Amniotic epithelial cell (primary cell): ENCODE measurements at regions not wholly inside any gene's neighbourhood (a gene's known extent, or its start where the extent isn't known, plus 50 kb on each side); places are given as distances from the start of the nearest gene placed in this dataset.

Source experiments
- DNase-seq: peaks from one replicate; pipeline ENCODE4 v3.0.0-alpha.2; 2010; ENCODE audit warnings: low read depth

DNA sequence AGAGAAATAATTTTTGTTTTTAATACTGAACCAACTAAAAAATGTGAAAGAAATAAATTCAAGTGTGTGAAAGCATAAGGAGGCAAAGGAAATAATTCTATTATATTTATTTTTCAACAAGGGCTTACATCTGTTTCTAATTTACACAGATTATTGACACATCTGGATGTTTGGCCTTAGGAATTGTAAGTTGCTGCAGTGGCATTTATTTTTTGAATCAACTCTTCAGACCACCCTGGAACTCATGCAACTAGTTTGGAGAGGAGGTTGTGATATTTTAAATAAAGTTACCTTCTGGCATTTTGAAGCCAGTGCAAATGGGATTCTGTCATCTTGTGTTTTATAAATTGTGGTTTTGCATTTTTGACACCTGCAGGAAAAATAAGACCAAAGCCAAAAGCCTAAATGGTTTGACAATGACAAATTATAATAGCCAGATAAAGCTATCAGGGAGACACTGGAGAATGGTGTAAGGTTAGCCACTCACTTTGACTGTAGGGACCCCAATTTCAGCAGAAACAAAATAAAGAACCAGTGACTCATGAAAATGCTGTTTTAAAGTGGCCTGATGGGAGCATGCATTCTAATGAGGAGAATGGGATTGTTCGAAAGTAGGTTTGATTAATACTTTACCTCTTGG is 192.9 kb downstream of the KLF5 start:
- DNase-seq: no peak

DNA sequence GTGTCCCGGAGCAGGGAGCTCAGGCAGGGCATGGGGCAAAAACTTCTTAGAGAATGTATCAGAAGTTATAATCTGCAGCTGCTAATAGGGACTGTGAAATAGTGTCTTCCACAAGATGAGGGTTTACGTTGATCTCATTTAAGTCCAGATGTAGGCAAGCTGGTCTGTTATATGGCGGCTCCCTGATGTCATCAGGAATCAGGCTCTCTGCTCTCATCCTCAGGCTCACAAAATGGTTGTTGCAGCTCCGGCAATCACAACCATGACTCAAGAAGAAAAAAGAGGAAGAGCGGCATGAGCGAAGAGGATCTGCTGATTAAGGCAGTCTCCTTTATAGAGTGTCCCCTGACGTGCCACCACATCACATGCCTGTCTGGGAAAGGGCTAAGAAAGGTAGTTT is 191.3 kb downstream of the KLF5 start:
- no peak for DNase-seq

DNA sequence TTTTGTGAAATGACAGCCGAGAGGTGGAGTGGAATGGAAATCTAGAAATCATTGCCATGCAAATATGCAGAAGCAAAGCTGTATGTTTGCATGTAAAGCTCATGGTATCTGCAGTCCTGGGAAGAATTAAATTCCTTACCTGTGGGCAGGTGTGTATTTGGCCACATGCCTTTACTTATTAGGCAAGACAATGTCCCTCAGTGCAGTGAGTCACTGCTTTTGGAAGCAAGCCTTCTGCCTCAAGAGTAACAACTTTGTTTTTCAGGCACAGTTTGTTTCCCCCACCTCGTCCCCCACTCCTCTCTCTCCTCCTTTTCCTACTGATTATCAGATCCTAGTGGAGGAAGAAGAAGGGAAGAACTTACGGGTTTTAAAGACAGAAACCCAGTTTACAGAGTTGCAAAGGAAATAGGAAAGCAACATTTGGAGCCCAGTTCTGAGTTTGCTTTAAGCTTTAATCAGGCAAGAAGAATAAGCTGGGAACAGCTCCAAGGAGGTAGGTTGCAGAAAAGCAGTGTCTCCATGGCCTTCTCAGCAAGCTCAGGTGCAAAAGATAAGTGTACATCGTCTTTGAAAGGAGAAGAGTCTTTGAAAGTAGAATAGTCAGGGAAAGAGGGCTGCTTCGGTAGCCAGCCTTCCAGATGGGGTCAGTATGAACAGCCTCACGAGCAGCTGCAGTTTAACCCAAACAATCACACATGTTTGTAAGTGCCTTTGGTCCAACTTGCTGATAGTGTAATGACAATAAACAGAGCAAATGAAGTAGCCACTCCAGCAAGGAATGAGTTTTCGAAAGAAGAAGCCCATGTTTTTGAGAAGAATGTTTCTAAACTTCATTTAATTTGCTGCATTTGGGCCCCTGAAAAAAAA is 190.1 kb downstream of the KLF5 start:
- peak; percentile 8 for DNase-seq

DNA sequence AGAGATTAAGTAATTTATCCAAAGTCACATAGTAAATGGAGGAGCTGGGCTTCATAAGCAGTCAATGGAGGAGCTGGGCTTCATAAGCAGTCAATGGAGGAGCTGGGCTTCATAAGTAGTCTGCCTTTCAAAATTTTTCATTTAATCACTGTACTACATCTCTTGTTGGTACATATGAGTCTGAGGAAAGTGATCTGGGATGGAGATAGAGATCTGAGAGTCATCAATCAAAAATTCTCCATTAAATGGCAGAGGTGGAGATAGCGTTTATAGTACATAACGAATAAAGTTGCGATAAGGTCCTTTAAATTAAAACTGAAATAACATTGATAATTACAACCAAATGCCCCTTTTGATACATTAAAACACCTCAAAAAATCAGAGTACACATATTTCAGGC is 189.3 kb downstream of the KLF5 start:
- no peak for DNase-seq

DNA sequence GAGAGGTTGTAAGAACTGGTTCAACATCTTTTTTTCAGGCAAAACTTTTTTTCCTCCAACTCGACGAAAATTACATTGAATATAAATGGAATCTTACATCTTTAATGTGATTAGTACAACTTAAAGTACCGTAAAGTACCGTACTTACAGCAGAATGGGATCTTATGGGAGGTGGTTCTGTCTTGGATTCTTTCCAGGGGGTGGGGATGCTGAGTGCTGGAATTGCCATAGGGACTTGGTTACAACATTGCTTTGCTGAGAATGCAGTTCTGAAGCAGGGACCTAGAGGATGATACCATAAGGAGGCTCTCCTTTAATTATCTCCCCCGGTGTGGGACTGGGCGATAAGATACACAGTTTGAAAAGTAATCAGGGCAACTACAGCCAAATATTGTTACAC is 186.4 kb downstream of the KLF5 start:
- no peak for DNase-seq

DNA sequence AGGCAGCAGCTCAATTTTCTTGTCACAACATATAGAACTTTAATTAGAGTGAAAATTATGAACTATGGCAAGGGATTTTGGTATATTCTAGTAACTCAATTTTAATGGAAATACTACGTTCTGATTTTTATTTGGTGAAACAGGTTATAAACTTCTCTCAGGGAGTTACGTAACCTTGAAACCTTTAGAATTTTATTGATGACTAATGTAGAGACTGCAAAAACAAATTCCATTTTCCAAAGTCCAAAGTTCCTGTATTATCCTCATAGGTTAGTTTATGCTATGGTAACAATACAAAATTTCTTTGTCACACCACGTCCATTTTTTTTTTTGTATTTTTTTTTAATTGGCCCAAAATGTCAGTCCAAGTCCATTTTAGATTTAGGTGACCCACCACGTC is 185.7 kb downstream of the KLF5 start:
- DNase-seq: no peak

DNA sequence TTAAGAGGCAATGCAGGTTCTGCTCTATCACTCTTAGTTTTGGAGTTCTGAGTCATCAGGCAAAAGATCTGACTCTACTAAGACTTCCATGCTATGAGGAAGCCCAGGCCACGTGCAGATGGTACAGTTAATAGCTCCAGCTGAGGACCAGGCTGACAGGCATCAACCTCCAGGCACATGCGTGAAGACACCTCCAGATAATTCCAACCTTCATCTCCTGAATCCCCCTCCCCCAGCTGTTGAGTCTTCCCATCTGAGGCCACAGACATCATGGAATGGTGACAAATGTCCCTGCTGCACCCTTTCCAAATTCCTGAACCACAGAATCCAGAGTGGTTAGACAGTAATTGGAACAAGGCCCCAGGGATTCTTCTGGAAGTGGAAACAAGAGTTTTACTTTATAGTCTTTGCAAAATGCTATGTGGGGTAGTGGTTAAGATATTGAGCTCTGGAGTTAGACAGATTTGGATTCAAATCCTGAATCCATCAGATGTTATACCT is 183.8 kb downstream of the KLF5 start:
- DNase-seq: no peak

DNA sequence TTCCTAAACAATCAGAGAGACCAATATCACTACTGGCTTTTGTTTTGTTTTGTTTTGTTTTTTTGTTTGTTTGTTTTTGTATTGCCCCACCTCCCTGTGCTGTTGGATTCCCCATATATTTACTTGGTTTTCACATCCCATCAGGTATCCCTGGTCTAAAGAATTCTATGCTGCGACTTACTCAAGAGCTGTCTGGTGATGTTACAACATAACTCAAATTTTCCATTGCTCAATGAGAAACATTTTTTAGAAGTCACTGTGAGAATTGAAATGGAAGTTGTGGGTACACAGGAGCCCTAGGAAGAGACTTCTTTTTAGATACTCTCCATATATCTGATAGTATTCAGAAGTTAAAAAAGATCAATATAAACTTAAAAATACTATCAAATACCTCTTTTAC is 181.4 kb downstream of the KLF5 start:
- DNase-seq: no peak

DNA sequence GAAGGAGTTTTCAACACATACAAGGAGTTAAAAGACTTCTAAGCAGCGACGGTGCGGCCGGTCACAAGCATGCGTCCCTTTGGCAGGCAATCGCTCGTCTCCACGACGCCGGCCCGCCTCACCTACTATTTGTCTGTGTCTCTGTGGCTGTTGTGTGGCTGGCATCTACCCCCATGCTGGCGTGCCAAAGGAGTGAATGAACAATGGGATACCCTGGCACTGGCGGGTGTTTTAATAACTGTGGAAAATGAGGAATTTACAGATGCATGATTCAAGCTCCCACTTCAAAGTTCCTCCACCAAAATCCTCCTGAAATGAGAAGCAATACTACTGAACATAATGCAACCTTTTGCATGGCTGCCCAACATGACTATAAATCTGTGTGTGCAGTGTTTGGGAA is 176.6 kb downstream of the KLF5 start:
- DNase-seq: no peak

DNA sequence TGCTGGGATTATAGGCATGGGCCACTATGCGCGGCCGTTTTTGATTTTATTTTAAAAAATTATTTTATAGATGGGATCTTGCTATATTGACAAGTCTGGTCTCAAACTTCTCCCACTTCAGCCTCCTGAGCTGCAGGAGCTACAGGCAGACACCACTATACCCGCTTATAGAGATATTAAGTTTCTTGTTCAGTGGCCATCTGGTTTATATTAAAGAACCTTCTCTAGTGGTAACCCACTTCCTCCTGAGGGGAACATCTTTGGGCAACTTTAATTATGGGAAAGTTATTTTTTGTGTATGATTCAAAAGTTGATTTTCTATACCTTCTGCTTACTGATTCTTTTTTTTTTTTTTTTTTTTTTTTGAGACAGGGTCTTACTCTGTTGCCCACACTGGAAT is 172.7 kb downstream of the KLF5 start:
- no peak for DNase-seq

DNA sequence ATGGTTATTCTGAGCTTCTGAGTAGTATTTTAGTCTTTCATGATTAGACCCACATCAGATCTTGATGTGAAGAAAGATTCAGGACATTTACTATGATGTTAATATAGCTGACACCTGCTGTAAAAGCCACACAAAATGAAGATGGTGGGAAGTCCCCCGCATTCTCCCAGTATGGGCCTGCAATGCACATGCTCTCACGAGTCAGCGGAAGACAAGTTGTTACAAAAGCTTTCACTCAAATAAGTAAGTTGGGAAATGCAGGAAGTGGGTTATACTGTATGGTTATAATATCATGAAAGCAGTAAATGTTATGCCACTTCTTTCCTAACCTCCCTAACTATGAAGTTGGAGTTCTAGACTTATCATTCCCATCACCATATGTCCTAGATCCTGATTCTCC is 171.9 kb downstream of the KLF5 start:
- DNase-seq: peak; percentile 60

DNA sequence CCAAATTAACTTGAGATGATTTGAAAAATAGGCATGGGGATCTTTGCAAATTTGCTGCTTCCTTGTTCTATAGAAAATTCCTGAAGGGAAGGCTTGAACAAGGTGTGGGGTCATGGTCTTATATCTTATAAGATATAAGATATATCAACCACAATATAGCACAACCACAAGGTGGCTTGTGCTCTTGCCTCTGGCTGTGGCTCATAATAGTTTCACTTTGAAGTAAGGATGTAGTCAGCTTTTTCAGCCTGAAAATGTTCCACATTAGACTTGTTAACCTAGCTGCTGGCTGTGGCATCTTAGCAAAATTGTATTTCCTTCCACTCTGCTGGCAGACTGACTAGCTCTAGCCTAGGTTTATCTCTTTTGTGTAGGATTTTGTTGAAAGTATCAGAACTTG is 169.7 kb downstream of the KLF5 start:
- peak; percentile 14 for DNase-seq

DNA sequence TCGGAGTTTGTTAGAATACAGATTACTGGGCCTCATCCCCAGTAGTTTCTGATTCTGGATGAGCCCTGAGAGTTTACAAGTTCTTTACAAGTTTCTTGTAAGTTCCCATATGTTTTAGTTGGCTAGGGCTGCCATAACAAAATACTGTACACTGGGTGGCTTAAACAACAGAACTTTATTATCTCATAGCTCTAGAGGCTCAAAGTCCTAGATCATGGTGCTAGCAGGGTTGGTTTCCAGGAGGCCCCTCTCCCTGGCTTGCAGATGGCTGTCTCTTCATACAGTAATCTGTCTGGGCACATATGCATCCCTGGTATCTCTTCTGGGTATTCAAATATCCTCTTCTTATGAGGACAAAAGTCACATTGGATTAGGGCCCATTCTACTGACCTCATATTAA is 167.2 kb downstream of the KLF5 start:
- no peak for DNase-seq

DNA sequence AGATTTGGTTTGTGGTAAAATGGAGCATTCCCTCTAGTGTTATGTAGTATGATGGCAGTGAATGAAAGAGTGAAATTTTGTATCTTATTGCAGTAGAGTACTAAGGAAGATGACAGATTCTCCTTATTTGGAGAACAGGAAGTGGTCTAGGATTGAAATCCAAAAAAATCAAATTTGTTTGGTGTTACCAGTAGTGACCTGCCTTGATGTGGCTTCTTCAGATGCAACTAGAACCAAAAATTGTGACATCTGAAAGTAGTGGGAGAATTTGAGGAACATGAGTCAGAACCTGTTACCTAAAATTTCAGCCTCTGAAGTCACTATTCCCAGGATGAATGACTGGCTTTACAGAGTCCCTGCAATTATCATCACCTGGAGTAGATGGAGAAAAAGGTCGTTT is 165.9 kb downstream of the KLF5 start:
- peak; percentile 10 for DNase-seq

DNA sequence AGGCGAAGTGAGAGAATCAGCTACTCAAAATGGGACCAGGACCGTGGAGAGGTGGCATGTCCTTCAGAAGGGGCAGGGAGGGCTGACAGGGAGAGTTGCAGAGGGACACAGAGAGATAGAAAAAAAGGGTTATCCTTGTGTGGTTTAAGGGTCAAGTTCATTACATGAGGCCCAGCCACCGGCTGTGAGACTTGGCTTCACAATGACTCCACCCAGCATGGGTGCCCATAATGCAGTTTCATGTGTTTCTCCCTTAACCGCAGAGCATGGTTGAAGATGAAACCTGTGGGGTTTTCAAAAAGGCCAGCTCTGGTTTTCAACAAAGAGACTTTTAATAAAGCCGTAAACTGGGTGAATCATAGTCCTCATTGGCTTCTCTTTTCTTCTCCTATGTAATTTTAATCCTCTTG is 164.6 kb downstream of the KLF5 start:
- DNase-seq: peak; percentile 58

DNA sequence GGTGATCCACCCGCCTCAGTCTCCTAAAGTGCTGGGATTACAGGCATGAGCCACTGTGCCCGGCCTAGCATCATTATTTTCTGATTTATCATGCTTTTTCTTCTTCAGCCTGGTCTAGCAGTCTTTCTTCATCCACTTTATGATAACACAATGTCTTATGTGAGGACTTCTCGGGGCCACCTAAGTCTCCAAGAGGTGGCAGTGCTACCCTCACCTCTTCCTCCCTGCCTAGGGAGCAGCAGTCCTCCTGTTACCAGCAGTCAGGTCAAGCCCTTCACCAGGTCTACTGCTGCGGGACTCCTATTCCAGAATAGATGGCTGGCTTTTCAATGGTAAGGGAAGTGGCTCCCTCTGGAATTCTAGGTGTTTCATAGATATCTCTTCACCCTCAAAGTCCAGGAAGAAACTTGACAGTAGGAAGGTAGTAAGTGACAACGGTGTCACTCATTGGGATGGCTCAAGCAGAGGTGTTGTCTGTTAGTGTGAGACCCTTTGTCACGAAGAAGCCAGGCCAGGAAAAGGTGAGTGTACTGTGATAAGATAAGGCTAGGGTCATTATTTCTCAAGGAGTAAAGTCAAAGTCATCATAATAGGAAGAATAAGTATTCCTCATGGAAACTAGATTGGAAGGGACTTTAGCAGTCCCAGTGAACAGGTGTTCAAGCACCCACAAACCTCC is 164.0 kb downstream of the KLF5 start:
- no peak for DNase-seq

DNA sequence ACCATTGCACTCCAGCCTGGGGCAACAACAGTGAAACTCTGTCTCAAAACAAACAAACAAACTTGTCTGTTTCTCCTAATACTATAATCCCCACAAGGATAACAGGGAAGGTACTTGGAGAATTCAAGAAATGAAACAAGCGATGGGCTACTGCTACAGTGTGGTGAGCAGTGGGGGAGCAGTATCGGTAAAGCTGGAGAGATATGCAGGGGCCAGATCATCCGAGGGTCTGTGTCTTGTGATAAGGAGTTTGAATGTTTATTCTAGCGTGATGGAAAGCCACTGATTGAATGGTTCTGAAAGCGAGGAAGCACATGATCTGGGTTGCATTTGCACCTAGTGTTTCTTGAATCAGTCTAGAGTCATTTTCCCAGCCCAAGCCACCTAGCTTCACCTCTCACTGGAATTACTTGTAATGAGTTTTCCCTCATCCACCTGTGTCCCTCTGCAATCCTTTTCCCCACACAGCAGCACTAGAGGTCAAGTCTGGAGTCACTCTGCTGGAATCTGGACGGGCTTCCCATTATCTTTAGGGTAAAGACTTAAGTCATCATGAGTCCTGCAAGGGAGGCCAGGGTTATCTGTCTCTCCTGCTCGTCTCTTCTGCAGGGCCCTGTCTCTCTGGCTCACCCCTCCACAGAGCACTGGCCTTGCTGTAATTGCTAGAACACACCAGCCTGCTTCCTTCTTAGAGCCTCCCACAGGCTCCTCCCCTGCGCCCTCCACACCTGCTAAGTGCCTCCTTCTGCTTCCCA is 162.3 kb downstream of the KLF5 start:
- peak; percentile 84 for DNase-seq

DNA sequence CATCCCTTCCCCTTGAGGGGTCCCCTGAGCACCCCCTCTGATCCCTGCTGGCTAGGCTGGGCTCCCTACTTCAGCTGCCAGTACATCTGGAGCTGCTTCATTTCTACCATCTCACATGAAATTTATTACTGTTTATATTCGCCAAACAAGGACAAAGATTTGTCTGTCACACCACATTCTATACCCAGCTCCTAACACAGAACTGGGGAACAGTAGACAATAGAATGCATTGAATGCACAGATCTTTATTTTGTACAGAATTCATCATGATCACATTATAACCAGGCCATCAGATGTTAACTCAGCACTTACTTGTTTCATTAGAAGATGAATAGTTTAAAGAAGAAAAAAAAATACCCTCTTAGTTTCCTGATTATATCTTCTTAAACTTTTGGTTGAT is 159.4 kb downstream of the KLF5 start:
- DNase-seq: no peak

DNA sequence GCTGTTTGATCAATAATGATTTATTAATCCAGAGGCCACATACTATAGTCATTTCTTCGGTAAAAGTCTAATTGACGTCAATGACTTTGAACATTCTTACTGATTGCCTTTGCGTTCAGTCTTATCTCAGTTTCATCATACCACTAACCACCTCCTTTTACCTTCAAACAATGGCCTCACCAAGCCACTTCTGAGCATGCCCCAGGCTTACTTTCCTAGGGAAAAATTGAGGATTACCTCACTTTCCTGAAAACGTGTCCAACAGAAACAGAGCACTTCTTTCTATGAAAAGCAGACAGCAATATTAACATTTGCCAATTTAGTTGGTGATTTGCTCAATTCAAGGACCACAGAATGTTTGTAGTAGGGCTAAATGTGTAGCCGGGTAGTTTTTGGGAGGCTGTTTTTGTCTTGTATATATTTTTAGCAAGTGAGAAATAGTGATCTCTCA is 157.6 kb downstream of the KLF5 start:
- peak; percentile 60 for DNase-seq

DNA sequence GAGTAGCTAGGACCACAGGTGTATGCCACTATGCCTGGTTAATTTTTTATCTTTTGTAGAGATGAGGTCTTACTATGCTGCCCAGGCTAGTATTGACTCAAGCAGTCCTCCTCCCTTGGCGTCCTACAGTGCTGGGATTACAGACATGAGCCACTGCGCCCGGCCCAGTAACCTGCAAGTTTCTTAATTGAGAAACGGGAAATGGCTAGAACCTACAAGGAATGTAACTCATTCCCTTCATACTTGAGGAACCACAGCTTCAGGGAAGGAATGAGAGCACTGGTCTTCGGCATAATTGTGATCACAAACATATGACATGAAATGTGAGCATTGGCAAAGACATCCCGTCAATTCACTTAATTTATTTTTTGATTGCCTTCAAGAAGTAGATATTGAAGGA is 157.0 kb downstream of the KLF5 start:
- peak; percentile 75 for DNase-seq

DNA sequence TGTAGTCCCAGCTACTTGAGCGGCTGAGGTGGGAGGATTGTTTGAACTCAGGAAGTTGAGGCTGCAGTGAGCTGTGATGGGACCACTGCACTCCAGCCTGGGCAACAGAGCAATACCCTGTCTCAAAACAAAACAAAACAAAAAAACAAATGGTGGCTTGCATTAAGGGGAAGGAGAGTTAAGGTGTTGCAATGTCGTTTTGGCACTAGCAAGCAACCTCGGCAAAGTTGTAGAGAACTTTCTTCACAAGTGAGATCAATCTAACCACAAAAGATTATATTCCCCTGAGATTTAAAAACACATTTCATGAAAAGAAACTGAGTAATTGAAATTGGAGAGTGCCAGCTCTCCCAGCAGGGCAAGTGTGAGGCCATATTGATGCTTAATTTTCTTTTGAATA is 153.7 kb downstream of the KLF5 start:
- DNase-seq: no peak

DNA sequence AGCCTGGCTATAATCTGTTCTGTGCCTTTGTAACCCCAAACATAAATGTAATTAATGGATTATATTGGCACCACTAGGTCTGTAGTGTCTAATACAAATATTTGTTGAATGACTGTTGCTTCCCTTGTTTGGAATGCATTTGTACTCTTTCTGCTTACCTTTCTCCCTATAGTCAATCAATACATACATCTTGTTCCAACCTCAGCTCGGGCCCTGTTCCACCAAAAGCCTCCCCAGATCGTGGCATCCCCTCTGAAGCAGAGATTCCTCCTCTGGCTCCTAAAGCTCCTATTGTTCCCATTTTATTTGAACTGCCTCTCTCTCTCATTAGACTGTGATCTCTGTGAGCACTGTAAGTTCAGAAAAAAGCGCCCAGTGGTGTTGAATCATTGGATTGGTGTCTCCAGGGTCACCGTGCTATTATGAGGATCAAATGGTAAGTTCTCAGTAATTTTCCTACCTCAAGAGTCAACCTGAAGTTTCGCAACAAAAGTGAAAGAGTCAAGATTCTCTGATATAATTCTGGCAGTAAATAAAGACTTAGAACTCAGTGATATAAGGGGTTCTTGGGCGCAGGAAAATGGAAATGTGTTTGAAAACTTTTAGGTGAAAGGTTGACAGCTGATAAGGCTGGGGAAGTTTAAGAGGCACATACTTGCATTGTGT is 151.5 kb downstream of the KLF5 start:
- no peak for DNase-seq
